ENCODE measurements at regions not wholly inside any gene's neighbourhood (a gene's known extent, or its start where the extent isn't known, plus 50 kb on each side); places are given as distances from the start of the nearest gene placed in this dataset.

DNA sequence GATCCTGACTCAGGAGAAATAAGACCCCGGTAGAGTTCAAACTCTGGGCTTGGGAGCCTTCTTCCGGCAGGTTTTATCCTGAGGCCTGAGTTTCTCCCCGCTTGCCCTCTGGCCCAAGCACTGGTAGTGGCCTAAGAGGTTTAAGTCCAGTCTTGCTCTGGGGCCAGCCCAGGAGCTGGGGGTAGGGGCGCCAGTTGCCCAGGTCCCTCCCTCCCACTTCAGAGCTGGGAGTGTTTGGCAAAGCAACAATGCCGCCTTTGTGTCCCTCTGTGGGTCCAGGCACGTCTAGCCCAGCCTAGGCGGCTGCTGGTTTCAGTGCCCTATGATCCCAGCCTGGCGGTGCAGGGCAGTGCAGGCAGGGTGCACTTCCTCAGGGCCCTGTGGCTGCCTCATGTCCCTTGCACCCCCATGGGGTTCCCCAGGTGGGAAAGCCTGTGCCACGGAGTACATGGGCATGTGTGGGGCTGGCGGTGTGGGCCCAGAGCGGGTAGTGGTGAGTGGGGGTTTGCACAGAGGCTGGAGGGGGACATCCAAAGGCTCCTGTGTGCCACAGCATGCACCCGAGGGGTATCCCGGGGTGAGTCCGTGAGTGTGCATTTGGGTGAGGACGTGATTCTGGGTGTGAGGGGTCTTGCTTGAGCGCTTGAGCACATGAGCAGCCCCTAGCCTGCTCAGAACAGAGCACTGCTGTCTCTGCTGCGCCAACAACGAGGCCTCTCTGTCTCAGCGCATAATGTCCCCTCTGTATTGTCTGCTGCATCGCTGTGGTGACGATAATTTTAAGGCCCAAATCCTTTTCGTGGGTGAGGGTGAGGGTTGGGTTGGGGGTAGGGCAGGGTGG is 61.7 kb upstream of the PSD2 start:
- no peak for DNase-seq

DNA sequence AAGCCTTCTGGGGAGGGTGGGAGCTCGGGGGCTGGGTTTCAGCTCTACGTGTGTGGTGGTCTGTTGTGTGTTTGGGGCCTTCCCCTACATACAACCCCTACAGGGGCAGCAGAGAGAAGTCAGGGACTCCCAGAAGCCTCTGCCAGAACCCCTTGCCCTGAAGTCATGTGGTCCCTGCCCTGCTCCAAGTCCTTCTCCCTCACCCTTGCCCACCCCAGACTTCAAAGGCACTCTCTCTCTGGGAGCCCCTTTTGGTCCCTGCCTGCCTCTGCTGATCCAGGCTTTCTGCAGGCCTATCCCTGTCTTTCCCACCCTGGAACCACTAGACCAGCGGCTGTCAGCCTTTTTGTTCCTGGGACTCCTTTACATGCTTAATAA is 61.1 kb upstream of the PSD2 start:
- DNase-seq = no peak

GRCh38 chr5:139738193-139739149 is 57.1 kb upstream of the PSD2 start:
- DNase-seq = no peak

GRCh38 chr5:139739150-139739974 is 56.2 kb upstream of the PSD2 start:
- no peak for DNase-seq

DNA sequence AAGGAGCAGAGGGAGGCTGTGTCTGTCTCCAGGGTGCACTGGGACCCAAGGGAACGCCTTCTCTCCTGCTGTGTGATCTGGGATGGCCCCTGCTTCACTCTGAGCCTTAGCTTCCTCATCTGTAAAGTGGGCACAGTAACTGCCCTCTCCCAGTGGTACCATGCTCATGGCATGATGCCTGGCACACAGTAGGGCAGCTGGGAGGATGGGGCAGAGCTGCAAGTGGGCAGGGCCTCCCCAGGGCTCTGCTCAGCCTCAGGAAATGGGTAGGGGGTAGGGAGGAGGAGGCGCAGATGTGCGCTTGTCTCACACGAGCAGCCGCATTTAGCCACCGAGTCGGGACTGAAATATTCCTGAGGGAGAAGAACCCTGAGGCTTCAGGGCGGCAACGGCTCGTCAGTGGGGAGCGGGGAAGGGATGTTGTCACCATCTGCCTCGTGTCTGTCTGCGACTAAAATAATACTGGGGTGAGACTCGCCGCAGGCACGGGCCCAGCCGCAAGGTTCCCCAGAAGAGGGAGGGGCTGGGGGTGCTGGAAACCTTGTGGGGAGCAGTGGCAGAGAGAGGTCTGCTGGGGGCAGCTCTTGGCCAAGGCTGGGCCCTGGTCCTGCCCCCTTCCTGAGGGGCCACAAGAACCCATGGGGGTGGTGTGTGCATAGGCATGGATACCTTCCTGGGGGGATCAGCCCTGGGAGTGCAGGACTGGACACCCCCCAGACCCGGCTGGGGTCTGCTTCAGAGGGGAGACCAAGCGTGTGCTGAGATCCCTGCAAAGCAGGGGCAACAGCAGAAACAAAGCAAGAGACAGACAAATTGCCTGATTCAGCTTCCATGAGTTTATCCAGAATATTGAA is 55.2 kb upstream of the PSD2 start:
- no peak for DNase-seq

GRCh38 chr5:139740992-139741672 is 54.5 kb upstream of the PSD2 start:
- DNase-seq = no peak

DNA sequence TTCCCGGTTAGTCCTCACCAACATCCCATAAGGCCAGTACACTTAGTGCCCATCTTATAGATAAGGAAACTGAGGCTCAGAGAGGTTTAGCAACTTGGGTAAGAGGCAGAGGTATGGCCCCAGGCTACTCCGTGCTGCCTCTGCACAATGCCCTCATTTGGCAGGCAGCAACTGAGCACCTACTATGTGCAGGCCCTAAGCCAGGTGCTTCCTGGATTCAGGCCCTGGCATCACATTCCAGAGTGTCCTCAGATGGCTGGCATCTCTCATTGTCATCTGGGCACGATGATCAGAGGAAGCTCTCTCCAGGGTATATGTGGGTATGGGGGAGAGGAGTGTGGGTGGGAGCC is 53.8 kb upstream of the PSD2 start:
- no peak for DNase-seq

DNA sequence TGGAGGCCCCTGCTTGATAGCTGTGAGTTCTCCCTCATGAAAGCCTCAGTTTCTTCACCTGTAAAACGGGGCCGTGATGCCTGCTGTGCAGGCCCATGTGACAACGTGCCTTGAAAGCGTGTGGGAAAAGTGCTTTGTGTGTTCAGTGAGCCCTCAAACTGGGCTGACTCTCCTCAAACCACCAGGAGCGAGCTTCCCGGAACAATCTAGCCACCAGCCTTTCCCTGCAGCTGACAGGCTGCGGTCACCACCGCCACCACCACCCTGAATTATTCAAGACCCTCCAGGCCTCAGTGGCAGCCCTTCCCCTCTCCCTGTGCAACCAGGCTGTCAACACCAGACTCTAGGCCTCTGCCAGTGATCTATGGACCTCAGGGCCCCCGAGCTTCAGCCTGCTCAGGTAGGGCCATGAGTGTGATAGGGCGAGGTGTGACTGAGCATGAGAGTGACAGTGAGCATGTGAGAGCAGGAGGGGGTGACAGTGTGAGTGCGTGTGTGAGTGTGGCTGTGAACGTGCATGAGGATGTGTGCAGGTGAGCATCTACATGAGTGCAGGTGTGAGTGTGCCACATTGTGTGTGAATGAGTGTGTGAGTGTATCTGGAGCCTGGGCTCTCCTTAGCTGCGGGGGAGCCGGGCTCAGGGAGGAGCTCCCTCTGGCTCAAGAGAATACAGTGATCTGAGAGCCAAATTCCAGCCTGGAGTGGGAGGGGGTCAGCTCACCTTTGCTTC is 53.3 kb upstream of the PSD2 start:
- no peak for DNase-seq

DNA sequence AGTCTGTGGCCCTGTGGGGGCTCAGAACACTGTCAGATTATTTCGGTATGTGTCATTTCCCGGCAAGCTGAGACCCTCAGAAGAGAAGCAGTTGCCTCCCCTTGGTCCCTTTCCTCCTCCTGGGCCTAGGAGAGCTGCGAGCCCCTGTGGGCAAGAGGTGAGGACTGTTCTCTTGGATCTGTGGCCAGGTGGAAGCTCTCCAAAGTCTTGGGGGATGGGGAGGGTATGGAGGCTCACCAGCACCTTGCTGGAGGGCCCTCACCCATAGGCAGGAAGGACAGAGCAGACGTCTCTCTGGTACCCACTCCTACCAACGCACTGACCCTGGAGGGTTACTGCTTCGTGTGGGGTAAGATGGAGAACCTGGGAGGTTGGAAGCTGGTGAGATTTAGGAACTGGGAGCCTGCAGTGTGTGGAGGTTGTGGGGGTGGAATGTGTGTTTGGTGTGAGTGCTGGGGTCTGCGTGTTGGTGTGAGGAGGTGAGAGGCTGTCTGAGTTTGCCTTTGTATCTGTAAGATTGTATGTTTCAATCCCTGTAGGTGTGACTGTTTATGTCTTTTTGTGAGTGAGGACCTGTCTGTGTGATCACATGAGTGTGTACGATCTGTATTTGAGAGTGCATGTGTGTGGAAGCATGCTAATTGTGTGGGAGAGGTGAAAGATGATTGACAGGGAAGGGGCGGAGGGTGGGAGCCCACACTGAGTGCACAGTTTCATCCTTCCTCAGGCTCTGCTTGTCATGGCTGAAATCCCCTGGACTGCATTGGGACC is 52.4 kb upstream of the PSD2 start:
- no peak for DNase-seq

- DNase-seq = no peak
Measured at GRCh38 chr5:139743804-139744203, 51.8 kb upstream of the PSD2 start.

DNA sequence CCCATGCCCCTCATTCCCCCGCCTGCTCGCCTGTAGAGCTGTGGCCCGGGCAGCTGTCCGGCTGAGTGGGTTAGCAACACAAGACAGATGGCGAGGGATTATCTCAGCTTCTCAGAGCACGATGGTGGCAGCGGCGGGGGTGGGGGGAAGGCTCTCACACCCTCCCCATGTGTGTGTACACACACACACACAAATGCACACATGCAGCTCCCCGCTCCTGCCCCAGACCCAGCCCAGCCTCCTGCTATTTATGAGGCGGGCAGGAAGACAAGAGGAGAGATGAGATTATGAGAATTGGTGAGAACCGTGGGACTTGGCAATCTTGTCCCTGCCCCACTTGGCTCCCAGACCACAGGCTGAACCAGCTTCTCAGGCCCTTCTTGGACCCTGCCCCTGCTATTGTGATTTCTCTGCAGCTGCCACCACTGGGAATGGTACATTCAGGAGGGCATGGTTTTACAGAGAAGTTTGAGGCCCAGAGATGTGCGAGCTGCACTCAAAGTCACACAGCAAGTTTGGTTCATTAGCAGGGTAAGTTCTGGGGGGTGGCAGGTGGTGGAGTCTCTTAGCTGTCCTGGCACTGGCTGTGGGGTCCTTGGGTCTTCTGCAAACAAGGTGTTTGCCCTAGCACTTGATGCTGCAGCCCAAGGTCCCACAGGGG is 51.0 kb upstream of the PSD2 start:
- no peak for DNase-seq

GRCh38 chr5:139745132-139745799 is 50.3 kb upstream of the PSD2 start:
- DNase-seq = no peak

DNA sequence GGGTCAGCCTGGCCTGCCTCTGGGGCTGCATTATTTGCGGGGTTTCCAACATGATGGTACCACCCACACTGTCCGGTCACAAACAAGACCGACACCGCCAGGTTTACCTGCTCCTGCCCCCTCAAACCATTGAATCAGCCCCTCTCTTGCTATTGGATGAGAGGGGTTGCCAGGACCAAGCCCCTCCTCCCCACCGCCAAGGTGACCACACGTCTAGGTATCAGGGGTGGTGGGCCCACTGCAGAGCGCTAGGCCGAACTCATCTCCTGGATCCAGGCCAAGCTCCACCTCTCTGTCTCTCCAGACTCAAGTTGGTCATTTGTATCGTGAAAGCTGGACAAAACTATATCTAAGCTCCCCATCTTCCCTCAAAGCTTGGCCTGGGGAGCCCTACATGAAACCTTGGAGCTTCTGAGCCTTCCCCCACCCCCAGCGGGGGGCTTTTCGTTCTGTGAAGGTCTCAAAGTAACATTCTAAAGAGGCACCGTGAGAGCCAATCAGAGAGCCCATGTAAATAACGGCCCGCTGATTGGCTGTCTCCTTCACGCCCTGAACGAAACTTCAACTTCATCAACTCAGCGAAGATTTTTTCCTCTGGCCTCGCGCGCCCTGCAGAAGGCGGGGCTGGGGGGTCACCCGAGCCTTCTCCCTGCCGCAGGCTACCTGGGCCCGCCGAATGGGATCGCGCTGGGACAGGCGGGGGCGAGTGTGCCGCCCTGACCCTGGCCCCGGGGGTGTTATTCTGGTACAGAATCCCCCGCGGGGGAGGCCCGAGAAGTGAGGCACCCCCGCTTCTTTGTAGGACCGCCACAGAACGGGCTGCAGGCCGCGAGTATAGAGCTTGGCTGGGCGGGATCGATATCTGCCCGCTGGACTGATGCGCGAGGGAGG is 49.6 kb upstream of the PSD2 start:
- peak in 3 of 5 donors; percentile 21 to 38 (median 23) for DNase-seq

Measured in T-helper 1 cell (primary cell).